Heart right ventricle (tissue), 16 donors: ENCODE measurements at regions not wholly inside any gene's neighbourhood (a gene's known extent, or its start where the extent isn't known, plus 50 kb on each side); places are given as distances from the start of the nearest gene placed in this dataset.
A peak's percentile ranks its signal among the peaks of the same experiment; 100 is the strongest.

ENCODE experiments used
- ATAC-seq, 8 donors: fragments of 200-7000 bp; cut with Tn5 transposase; one replicate each; pipeline ENCODE4 v1.9.1; 2020; ENCODE audit warnings: mild to moderate bottlenecking in 8 of 8, moderate library complexity in 8 of 8, moderate number of reproducible peaks in 1 of 8
- DNase-seq, 2 donors: peaks; one replicate each; pipeline ENCODE4 v3.0.0-alpha.2; 2020
- H3K27ac ChIP-seq, 10 donors: fragments of 200-600 bp; sonication (generic) in 2 of 10; one replicate each; pipeline versions ENCODE4 v1.5.0 to v1.8.0; 2020 to 2022; ENCODE audit warnings: mild to moderate bottlenecking in 3 of 10
- H3K27me3 ChIP-seq, 7 donors: fragments of 200-600 bp; one replicate each; pipeline ENCODE4 v1.8.0; 2021 to 2022; ENCODE audit warnings: mild to moderate bottlenecking in 2 of 7
- H3K36me3 ChIP-seq, 9 donors: fragments of 200-600 bp; sonication (generic) in 1 of 9; one replicate each; pipeline versions ENCODE4 v1.5.0 to v1.8.0; 2020 to 2022; ENCODE audit warnings: mild to moderate bottlenecking in 2 of 9
- H3K4me1 ChIP-seq, 9 donors: fragments of 200-600 bp; sonication (generic) in 1 of 9; one replicate each; pipeline versions ENCODE4 v1.5.0 to v1.8.0; 2020 to 2022; ENCODE audit warnings: mild to moderate bottlenecking in 4 of 9
- H3K4me3 ChIP-seq, 10 donors: fragments of 200-600 bp; sonication (generic) in 2 of 10; one replicate each; pipeline versions ENCODE4 v1.5.0 to v1.8.0; 2020 to 2022; ENCODE audit warnings: mild to moderate bottlenecking in 7 of 10, moderate library complexity in 2 of 10
- H3K9me3 ChIP-seq, 11 donors: fragments of 200-600 bp in 10 of 11; sonication (generic) in 2 of 11; one replicate each; pipeline versions ENCODE4 v1.5.0 to v1.8.0; 2013 to 2022; ENCODE audit warnings: mild to moderate bottlenecking in 2 of 11, control low read depth in 1 of 11, moderate library complexity in 1 of 11
- CTCF ChIP-seq, 9 donors: fragments of 200-600 bp; sonication (generic) in 2 of 9; IDR thresholded peaks; one replicate each; pipeline versions ENCODE4 v1.5.0 to v1.8.0; 2021 to 2022; ENCODE audit warnings: antibody characterized with exemption in 9 of 9, mild to moderate bottlenecking in 5 of 9, moderate library complexity in 1 of 9
- WGBS, 2 donors: extraction: QIAGEN DNeasy Blood & Tissue Kit; methylation state at CpG; one replicate each; pipeline ENCODE4 v1.1.7; 2013; ENCODE audit warnings: inconsistent platforms in 1 of 2; 5-methylcytosine and 5-hydroxymethylcytosine counted together
- intact Hi-C, 10 donors: fragments of 100-400 bp; cut with DNase I; formaldehyde crosslinking; loops; one replicate each; pipeline versions ENCODE4 v1.11.1 to v1.14.2; 2022
- donor health status: Arrhythmogenic right ventricular cardiomyopathy.
- donor health status: ischemic (EF 13 %, LVEDD 7.1; RV severe dilation, severe dysfunction).
- donor health status: healthy with polysubstance abuse.
- donor health status: DM: no; HTN: yes; CAD: no.
- donor health status: DM: no; HTN: no; CAD: no.
- donor health status: ischemic (EF 25% LVEDD 6.9; RV normal size, moderate dysfunction).
- donor health status: ischemic (EF 25% LVEDD 5.7; RV mildly dilated, moderate dysfunction).
- donor health status: healthy.
- donor health status: DM: yes; HTN: yes; CAD: no.
- donor health status: Ischemic cardiomyopathy.
- donor health status: ischemic (EF 35%, LVEDD 5.7; RV mildly dilated, moderate dysfunction).
- donor health status: nonischemic (EF 11% LVEDD 7.7; RV severe dilation, severe dysfunction).
- donor health status: DM: yes; HTN: yes; CAD: no.
- donor health status: PGD.
- donor health status: ischemic (EF 29% LVEDD 5.4; RV normal size, mild dysfunction).
- donor health status: nonischemic (EF 23%, LVEDD 6.1; RV moderate dilation, normal function).

GRCh38 chr5:167661605-167662004, 629.8 kb upstream of the WWC1 start:
- no peak for TF ChIP-seq CTCF (IDR thresholded peaks at IDR 0.05)
- Histone ChIP-seq H3K27ac (no peak overlapping the region), H3K36me3 (no peaks in the 10 kb centered on the region), H3K4me1 (no peaks in the 10 kb centered on the region), H3K4me3 (no peak overlapping the region), H3K9me3 (no peaks in the 10 kb centered on the region), H3K27me3 (peaks cover 0 to 7% (median 0%) of the 10 kb centered on the region in 7 donors)
- no peak for DNase-seq
- intact Hi-C loops = no loop called here
- ATAC-seq = peak in 3 of 8 donors; percentile 46 to 73 (median 65)
- WGBS, 2 donors = 47 to 76% methylated on average over 3 of the region's 3 CpGs

GRCh38 chr5:167664222-167664804, 627.1 kb upstream of the WWC1 start:
- intact Hi-C loops = no loop called here
- peaks cover 0 to 7% (median 0%) of the 10 kb centered on the region in 7 donors for H3K27me3 ChIP-seq
- DNase-seq = no peak
- no peak for TF ChIP-seq CTCF (IDR thresholded peaks at IDR 0.05)
- no peaks in the 10 kb centered on the region for H3K36me3 ChIP-seq
- no peaks in the 10 kb centered on the region for H3K4me1 ChIP-seq
- 92 to 94% methylated on average over 3 of the region's 3 CpGs for WGBS, 2 donors
- H3K27ac ChIP-seq = no peak overlapping the region
- no peaks in the 10 kb centered on the region for H3K9me3 ChIP-seq
- H3K4me3 ChIP-seq = no peak overlapping the region
- ATAC-seq = no peak

GRCh38 chr5:167665841-167666375, 625.5 kb upstream of the WWC1 start:
- no peaks in the 10 kb centered on the region for H3K9me3 ChIP-seq
- DNase-seq (no peak), ATAC-seq (no peak)
- H3K27me3 ChIP-seq = no peaks in the 10 kb centered on the region
- intact Hi-C loops = no loop called here
- 54 to 59% methylated on average over 5 of the region's 5 CpGs for WGBS, 2 donors
- TF ChIP-seq CTCF (IDR thresholded peaks at IDR 0.05) = no peak
- H3K4me1 ChIP-seq = no peaks in the 10 kb centered on the region
- no peaks in the 10 kb centered on the region for H3K36me3 ChIP-seq
- H3K27ac ChIP-seq = no peak overlapping the region
- H3K4me3 ChIP-seq = no peak overlapping the region

GRCh38 chr5:167671176-167671575, 620.3 kb upstream of the WWC1 start:
- TF ChIP-seq CTCF (IDR thresholded peaks at IDR 0.05) = no peak
- peaks cover 0 to 6% (median 0%) of the 10 kb centered on the region in 11 donors for H3K9me3 ChIP-seq
- peaks cover 0 to 2% (median 0%) of the 10 kb centered on the region in 7 donors for H3K27me3 ChIP-seq
- DNase-seq (no peak), ATAC-seq (no peak)
- WGBS, 2 donors = 73 to 78% methylated on average over 4 of the region's 4 CpGs
- H3K4me3 ChIP-seq = no peak overlapping the region
- H3K36me3 ChIP-seq = no peaks in the 10 kb centered on the region
- H3K4me1 ChIP-seq = no peaks in the 10 kb centered on the region
- H3K27ac ChIP-seq = no peak overlapping the region
- intact Hi-C loops = no loop called here
